OCI-LY3 (cell line): ENCODE measurements at regions not wholly inside any gene's neighbourhood (a gene's known extent, or its start where the extent isn't known, plus 50 kb on each side); places are given as distances from the start of the nearest gene placed in this dataset.

Experiments
- H2AFZ ChIP-seq: fragments of 200-600, 300-600 bp; shearing (Covaris generic); 2 replicates; pipeline ENCODE4 v1.6.0; 2014; ENCODE audit warnings: antibody characterized with exemption, low read depth, low read length
- H3K27ac ChIP-seq: fragments of 200-600, 300-600 bp; sonication (generic); 2 replicates; pipeline ENCODE4 v1.5.1; 2014; ENCODE audit warnings: mild to moderate bottlenecking, low read length, moderate library complexity, mixed read lengths
- H3K27me3 ChIP-seq: fragments of 200-600, 300-600 bp; sonication (generic); 2 replicates; pipeline ENCODE4 v1.6.1; 2014; ENCODE audit warnings: low read depth, low read length, mixed read lengths
- H3K36me3 ChIP-seq: fragments of 200-600, 300-600 bp; sonication (generic); replicated peaks from 2 replicates; pipeline ENCODE3; 2014; ENCODE audit warnings: low read depth, low read length, mixed read lengths
- H3K4me1 ChIP-seq: fragments of 300-600, 200-600 bp; sonication (generic); 2 replicates; pipeline ENCODE4 v1.6.1; 2014; ENCODE audit warnings: low read length, mixed read lengths
- H3K4me2 ChIP-seq: fragments of 200-600, 300-600 bp; sonication (generic); 2 replicates; pipeline ENCODE4 v1.6.1; 2014; ENCODE audit warnings: low read length, mixed read lengths
- H3K4me3 ChIP-seq: fragments of 300-600, 200-600 bp; sonication (generic); 2 replicates; pipeline ENCODE4 v1.5.1; 2014; ENCODE audit warnings: antibody characterized with exemption, mild to moderate bottlenecking, low read length, moderate library complexity
- H3K79me2 ChIP-seq: fragments of 300-600, 200-600 bp; shearing (Covaris generic); 2 replicates; pipeline ENCODE4 v1.6.1; 2014; ENCODE audit warnings: mild to moderate bottlenecking, low read length, mixed read lengths
- H3K9ac ChIP-seq: fragments of 300-600, 200-600 bp; shearing (Covaris generic); 2 replicates; pipeline ENCODE4 v1.6.0; 2014; ENCODE audit warnings: mild to moderate bottlenecking, low read length, moderate library complexity
- H3K9me3 ChIP-seq: fragments of 200-600, 300-600 bp; shearing (Covaris generic); 2 replicates; pipeline ENCODE4 v1.6.1; 2014; ENCODE audit warnings: low read length, mixed read lengths; ENCODE audit not compliant: insufficient read depth
- H4K20me1 ChIP-seq: fragments of 200-600, 300-600 bp; sonication (generic); 2 replicates; pipeline ENCODE4 v1.6.1; 2016; ENCODE audit warnings: low read length, mixed read lengths; ENCODE audit not compliant: insufficient read depth
- CTCF ChIP-seq: fragments of 200-600, 300-600 bp; sonication (generic); IDR thresholded peaks from 2 replicates; pipeline ENCODE4 v1.5.1; 2014; ENCODE audit warnings: antibody characterized with exemption, low read length, low read depth
- EZH2phosphoT487 ChIP-seq: fragments of 200-600 bp; shearing (Covaris generic); IDR thresholded peaks from 2 replicates; pipeline ENCODE4 v1.6.1; 2018; ENCODE audit warnings: antibody characterized with exemption, mixed run types, low read depth

GRCh38 chr4:115927382-115927781 is 814.0 kb upstream of the NDST4 start:
- Histone ChIP-seq H4K20me1 (no peaks in the 10 kb centered on the region), H3K79me2 (no peaks in the 10 kb centered on the region), H3K9ac (no peak overlapping the region), H3K4me3 (no peak overlapping the region), H3K27ac (no peak overlapping the region), H2AFZ (no peak overlapping the region), H3K4me1 (no peaks in the 10 kb centered on the region), H3K4me2 (no peak overlapping the region), H3K9me3 (no peaks in the 10 kb centered on the region), H3K27me3 (no peaks in the 10 kb centered on the region), H3K36me3 (no peaks in the 10 kb centered on the region)
- TF ChIP-seq CTCF (no peak), EZH2phosphoT487 (no peak)

- Histone ChIP-seq H4K20me1 (no peaks in the 10 kb centered on the region), H3K4me2 (no peak overlapping the region), H3K36me3 (no peaks in the 10 kb centered on the region), H3K9ac (no peak overlapping the region), H3K9me3 (no peaks in the 10 kb centered on the region), H3K4me3 (no peak overlapping the region), H3K4me1 (peaks cover 3% of the 10 kb centered on the region; the same call in 1 of the 2 replicates), H3K79me2 (no peaks in the 10 kb centered on the region), H2AFZ (no peak overlapping the region), H3K27ac (no peak overlapping the region), H3K27me3 (no peaks in the 10 kb centered on the region)
- TF ChIP-seq CTCF (no peak), EZH2phosphoT487 (no peak)
Measured at GRCh38 chr4:115923152-115923551, 809.7 kb upstream of the NDST4 start.

- Histone ChIP-seq H3K36me3 (no peaks in the 10 kb centered on the region), H3K4me3 (no peak overlapping the region), H3K9ac (no peak overlapping the region), H3K27me3 (no peaks in the 10 kb centered on the region), H3K27ac (no peak overlapping the region), H3K9me3 (no peaks in the 10 kb centered on the region), H3K79me2 (no peaks in the 10 kb centered on the region), H2AFZ (no peak overlapping the region), H4K20me1 (no peaks in the 10 kb centered on the region), H3K4me2 (no peak overlapping the region), H3K4me1 (peaks cover 8% of the 10 kb centered on the region; the same call in 1 of the 2 replicates)
- TF ChIP-seq EZH2phosphoT487 = no peak
- no peak for TF ChIP-seq CTCF
Measured at GRCh38 chr4:115920637-115921036, 807.2 kb upstream of the NDST4 start.

DNA sequence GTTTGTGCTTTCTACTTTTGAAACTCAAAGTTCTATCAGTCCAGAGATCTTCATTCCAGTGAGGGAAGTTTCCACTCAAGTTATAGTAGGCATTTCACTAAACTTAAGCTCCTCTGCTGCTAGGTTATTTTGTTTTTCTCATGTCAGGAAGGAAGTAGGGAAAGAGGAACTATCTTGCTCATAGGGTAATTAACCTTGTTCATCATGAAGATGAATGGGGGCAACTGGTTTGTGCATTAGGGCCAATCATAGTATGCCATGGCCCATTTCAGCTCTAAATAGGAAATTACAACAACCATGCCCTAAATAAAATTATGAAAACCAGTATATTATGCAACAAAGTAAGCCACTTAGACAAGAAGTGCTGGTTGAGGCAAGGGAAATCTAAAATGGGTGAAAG is 804.7 kb upstream of the NDST4 start:
- peaks cover 8% of the 10 kb centered on the region; the same call in 1 of the 2 replicates for H3K4me1 ChIP-seq
- H3K27ac ChIP-seq = no peak overlapping the region
- no peak overlapping the region for H3K9ac ChIP-seq
- no peaks in the 10 kb centered on the region for H3K27me3 ChIP-seq
- H3K4me3 ChIP-seq = no peak overlapping the region
- no peaks in the 10 kb centered on the region for H3K36me3 ChIP-seq
- H4K20me1 ChIP-seq = no peaks in the 10 kb centered on the region
- H2AFZ ChIP-seq = peak overlapping the region; percentile 5; the same call in 1 of the 2 replicates
- H3K9me3 ChIP-seq = no peaks in the 10 kb centered on the region
- no peak overlapping the region for H3K4me2 ChIP-seq
- no peaks in the 10 kb centered on the region for H3K79me2 ChIP-seq
- TF ChIP-seq EZH2phosphoT487 (no peak), CTCF (no peak)
